ENCODE measurements at regions not wholly inside any gene's neighbourhood (a gene's known extent, or its start where the extent isn't known, plus 50 kb on each side); places are given as distances from the start of the nearest gene placed in this dataset.

DNA sequence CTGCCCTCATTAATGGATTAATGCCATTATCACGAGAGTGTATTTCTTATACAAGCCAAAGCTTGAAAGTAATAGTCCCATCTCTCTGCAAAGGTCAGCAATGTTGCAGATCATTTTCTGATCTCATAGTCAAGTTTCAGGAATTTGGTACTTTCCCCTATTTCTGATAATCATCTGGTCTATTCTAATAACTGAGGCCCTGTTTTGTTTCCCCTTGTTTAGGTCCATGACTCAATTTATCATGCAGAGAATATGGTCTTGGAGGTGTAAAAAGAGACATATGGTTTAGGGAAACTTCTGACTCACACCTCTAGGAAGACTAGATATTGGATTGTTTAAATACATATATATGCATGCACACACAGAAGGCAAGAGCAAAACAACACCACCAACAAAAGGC is 339.3 kb upstream of the NUDT12 start:
- no peak for TF ChIP-seq POLR2AphosphoS5 (IDR thresholded peaks at IDR 0.05; ENCODE audit: borderline replicate concordance, low read depth, low read length)
- no peak for TF ChIP-seq EZH2 (IDR thresholded peaks at IDR 0.05)
- TF ChIP-seq FOXP2 (optimal IDR thresholded peaks at IDR 0.05; ENCODE audit: control extremely low read depth, extremely low read length, insufficient read depth): no peak

All from SK-N-MC (cell line).